OCI-LY7 (cell line): ENCODE measurements at regions not wholly inside any gene's neighbourhood (a gene's known extent, or its start where the extent isn't known, plus 50 kb on each side); places are given as distances from the start of the nearest gene placed in this dataset.

ENCODE experiments used
- BruUV-seq: library from RNA; stranded (reverse); fragments of 400-500 nt; replicated peaks from 2 replicates; lab custom pipeline; 2021; lab: Mats Ljungman, UMichigan
- CTCF ChIA-PET: fragments of 300-600 bp; sonication (Branson Sonifier 250); formaldehyde crosslinking; loops from one replicate; lab custom pipeline; 2022; ENCODE audit warnings: antibody characterized with exemption; ENCODE audit not compliant: unreplicated experiment; lab: Charles Lee
- POLR2A ChIA-PET: fragments of 300-600 bp; sonication (Branson Sonifier 250); formaldehyde crosslinking; loops from one replicate; lab custom pipeline; 2022; ENCODE audit warnings: antibody characterized with exemption; lab: Charles Lee
- DNase-seq: peaks from one replicate; pipeline ENCODE4 v3.0.0-alpha.2; 2015; ENCODE audit warnings: low spot score
- H2AFZ ChIP-seq: fragments of 200-600 bp; sonication (generic), shearing (Covaris generic); 2 replicates; pipeline ENCODE4 v1.6.1; 2014; ENCODE audit warnings: mild to moderate bottlenecking, antibody characterized with exemption, low read length, moderate library complexity
- H3K27ac ChIP-seq: fragments of 200-600 bp; sonication (generic); 2 replicates; pipeline ENCODE4 v1.5.1; 2014; ENCODE audit warnings: mixed run types, low read depth, mild to moderate bottlenecking, moderate library complexity, low read length, inconsistent platforms; ENCODE audit not compliant: poor library complexity, severe bottlenecking
- H3K36me3 ChIP-seq: fragments of 200-600 bp; sonication (generic); 2 replicates; pipeline ENCODE4 v1.6.1; 2014; ENCODE audit warnings: mild to moderate bottlenecking, antibody characterized with exemption, low read length, moderate library complexity, mixed read lengths; ENCODE audit not compliant: insufficient read depth
- H3K4me1 ChIP-seq: fragments of 200-600 bp; sonication (generic); 2 replicates; pipeline ENCODE4 v1.5.1; 2014; ENCODE audit warnings: mild to moderate bottlenecking, low read length; ENCODE audit not compliant: insufficient read depth, poor library complexity, severe bottlenecking
- H3K4me2 ChIP-seq: fragments of 200-600 bp; sonication (generic); 2 replicates; pipeline ENCODE4 v1.6.1; 2014; ENCODE audit warnings: mild to moderate bottlenecking, low read length
- H3K4me3 ChIP-seq: fragments of 200-600 bp; sonication (generic); 2 replicates; pipeline ENCODE4 v1.5.1; 2014; ENCODE audit warnings: mild to moderate bottlenecking, low read depth, low read length; ENCODE audit not compliant: poor library complexity, severe bottlenecking
- H3K79me2 ChIP-seq: fragments of 200-600 bp; sonication (generic); 2 replicates; pipeline ENCODE4 v1.6.1; 2016; ENCODE audit warnings: low read depth, mild to moderate bottlenecking, low read length, moderate library complexity, mixed read lengths; ENCODE audit not compliant: insufficient read depth
- H3K9me2 ChIP-seq: fragments of 200-600 bp; sonication (generic); 2 replicates; pipeline ENCODE4 v1.6.1; 2016; ENCODE audit warnings: mild to moderate bottlenecking, low read length, mixed read lengths; ENCODE audit not compliant: insufficient read depth
- H3K9me3 ChIP-seq: fragments of 200-600 bp; sonication (generic); 2 replicates; pipeline ENCODE4 v1.6.1; 2014; ENCODE audit warnings: mild to moderate bottlenecking, mixed run types, low read length, mixed read lengths
- H4K20me1 ChIP-seq: fragments of 200-600 bp; sonication (generic); 2 replicates; pipeline ENCODE4 v1.6.1; 2014; ENCODE audit warnings: mild to moderate bottlenecking, antibody characterized with exemption, low read length, moderate library complexity, mixed read lengths; ENCODE audit not compliant: insufficient read depth
- EZH2phosphoT487 ChIP-seq: fragments of 200-600 bp; sonication (generic); IDR thresholded peaks from 2 replicates; pipeline ENCODE4 v1.6.1; 2018; ENCODE audit warnings: low read depth, borderline replicate concordance, mild to moderate bottlenecking, mixed run types, antibody characterized with exemption, low read length, moderate library complexity, mixed read lengths
- intact Hi-C: fragments of 100-400 bp; cut with micrococcal nuclease; formaldehyde crosslinking; loops from one replicate; pipeline ENCODE4 v1.10.0; 2022; ENCODE audit not compliant: unreplicated experiment
- TF ChIP-seq, protein P1 (sequence below): fragments of 200-600 bp; sonication (generic); conservative IDR thresholded peaks from 2 replicates; pipeline ENCODE4 v1.5.1; 2014; ENCODE audit warnings: mild to moderate bottlenecking, antibody characterized with exemption, low read length, moderate library complexity, mixed read lengths

DNA sequence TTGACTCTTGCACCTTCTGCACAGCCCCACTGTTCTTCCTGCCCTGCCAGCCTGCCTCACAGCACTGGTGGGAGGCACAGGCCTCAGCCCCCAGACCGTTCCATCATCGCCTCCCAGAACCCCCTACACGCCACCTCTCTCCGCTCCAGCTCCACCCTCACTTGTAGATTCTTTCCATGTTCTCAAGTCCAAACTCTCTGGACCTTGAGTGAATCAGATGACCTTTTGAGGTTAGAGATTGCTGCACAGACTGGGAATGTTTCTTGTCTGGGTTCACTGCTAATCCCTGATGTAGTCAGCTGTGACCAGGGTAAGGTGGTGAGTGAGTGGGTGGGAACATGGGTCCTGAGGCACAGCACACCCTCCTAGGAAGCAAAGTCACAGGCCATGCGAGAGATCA lies 272.4 kb downstream of the IRF8 start:
- no TSS peak for BruUV-seq

DNA sequence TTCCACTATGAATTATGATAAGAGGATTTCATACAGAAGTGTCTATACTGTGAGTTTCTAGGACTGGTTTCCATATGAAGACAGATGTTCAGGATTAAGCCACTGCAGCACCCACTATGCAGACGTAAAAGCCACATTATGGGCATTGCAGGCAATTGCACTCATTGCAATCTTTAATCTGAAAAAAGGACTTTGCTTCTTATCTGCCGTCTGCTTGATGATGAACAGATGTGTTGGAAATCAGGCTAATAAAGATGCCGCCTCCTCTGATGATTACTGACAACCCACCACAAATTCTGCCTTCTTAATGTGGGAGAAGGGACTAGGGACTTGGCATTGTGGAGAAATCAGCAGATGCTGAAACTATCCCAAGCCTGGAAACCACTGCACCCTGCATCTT lies 276.9 kb downstream of the IRF8 start:
- TF ChIP-seq EZH2phosphoT487: no peak
- TF ChIP-seq, protein P1, sequence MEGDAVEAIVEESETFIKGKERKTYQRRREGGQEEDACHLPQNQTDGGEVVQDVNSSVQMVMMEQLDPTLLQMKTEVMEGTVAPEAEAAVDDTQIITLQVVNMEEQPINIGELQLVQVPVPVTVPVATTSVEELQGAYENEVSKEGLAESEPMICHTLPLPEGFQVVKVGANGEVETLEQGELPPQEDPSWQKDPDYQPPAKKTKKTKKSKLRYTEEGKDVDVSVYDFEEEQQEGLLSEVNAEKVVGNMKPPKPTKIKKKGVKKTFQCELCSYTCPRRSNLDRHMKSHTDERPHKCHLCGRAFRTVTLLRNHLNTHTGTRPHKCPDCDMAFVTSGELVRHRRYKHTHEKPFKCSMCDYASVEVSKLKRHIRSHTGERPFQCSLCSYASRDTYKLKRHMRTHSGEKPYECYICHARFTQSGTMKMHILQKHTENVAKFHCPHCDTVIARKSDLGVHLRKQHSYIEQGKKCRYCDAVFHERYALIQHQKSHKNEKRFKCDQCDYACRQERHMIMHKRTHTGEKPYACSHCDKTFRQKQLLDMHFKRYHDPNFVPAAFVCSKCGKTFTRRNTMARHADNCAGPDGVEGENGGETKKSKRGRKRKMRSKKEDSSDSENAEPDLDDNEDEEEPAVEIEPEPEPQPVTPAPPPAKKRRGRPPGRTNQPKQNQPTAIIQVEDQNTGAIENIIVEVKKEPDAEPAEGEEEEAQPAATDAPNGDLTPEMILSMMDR: no peak
- intact Hi-C loops: no loop called here
- BruUV-seq: no TSS peak

More for the DNA sequence above, 272.4 kb downstream of the IRF8 start:
- Histone ChIP-seq H4K20me1 (no peaks in the 10 kb centered on the region), H2AFZ (no peak overlapping the region), H3K4me1 (no peaks in the 10 kb centered on the region), H3K27ac (no peak overlapping the region), H3K36me3 (no peaks in the 10 kb centered on the region), H3K4me2 (no peak overlapping the region), H3K4me3 (no peak overlapping the region), H3K79me2 (no peaks in the 10 kb centered on the region), H3K9me3 (peaks cover 3% of the 10 kb centered on the region; the same call in 1 of the 2 replicates), H3K9me2 (no peaks in the 10 kb centered on the region)
- ChIA-PET CTCF (no interaction called here), POLR2A (no interaction called here)
- TF ChIP-seq EZH2phosphoT487: no peak
- TF ChIP-seq, protein P1: no peak
- intact Hi-C loops: no loop called here
- DNase-seq: no peak

DNA sequence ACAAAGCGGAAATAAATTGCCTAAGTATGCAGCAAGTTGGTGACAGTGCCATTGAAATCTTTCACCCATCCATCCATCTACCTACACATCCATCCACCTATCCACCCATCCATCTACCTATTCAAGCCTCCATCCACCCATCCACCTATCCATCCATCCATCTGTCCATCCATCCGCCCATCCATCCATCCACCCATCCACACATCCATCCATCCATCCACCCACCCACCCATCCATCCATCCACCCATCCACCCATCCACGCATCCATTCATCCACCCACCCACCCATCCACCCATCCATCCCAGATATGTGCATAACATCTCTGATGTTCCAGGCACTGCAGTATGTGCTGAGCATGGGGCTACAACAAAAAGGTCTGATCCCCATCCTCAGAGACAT lies 277.5 kb downstream of the IRF8 start:
- no peak overlapping the region for H3K4me3 ChIP-seq
- no peaks in the 10 kb centered on the region for H3K4me1 ChIP-seq
- no peak overlapping the region for H2AFZ ChIP-seq
- no peak overlapping the region for H3K4me2 ChIP-seq
- ChIA-PET CTCF (no interaction called here), POLR2A (no interaction called here)
- TF ChIP-seq, protein P1: no peak
- no peak for TF ChIP-seq EZH2phosphoT487
- H3K36me3 ChIP-seq: no peaks in the 10 kb centered on the region
- no peaks in the 10 kb centered on the region for H4K20me1 ChIP-seq
- no peaks in the 10 kb centered on the region for H3K9me3 ChIP-seq
- no peaks in the 10 kb centered on the region for H3K9me2 ChIP-seq
- intact Hi-C loops: no loop called here
- no peaks in the 10 kb centered on the region for H3K79me2 ChIP-seq
- DNase-seq: no peak
- no TSS peak for BruUV-seq
- no peak overlapping the region for H3K27ac ChIP-seq

More for the DNA sequence above, 276.9 kb downstream of the IRF8 start:
- Histone ChIP-seq H3K9me2 (no peaks in the 10 kb centered on the region), H3K36me3 (no peaks in the 10 kb centered on the region), H3K4me2 (no peak overlapping the region), H4K20me1 (no peaks in the 10 kb centered on the region), H3K79me2 (no peaks in the 10 kb centered on the region), H3K4me1 (no peaks in the 10 kb centered on the region), H3K4me3 (no peak overlapping the region), H3K9me3 (no peaks in the 10 kb centered on the region), H2AFZ (no peak overlapping the region), H3K27ac (no peak overlapping the region)
- no peak for DNase-seq
- POLR2A ChIA-PET: no interaction called here
- CTCF ChIA-PET: no interaction called here
